ENCODE measurements at regions not wholly inside any gene's neighbourhood (a gene's known extent, or its start where the extent isn't known, plus 50 kb on each side); places are given as distances from the start of the nearest gene placed in this dataset.

- TF ChIP-seq CTCF (IDR thresholded peaks at IDR 0.05), result no peak
- DNase-seq (ENCODE audit: low spot score) (no peak), ATAC-seq (ENCODE audit: low FRiP score) (peak; percentile 45)
These were observed 522.1 kb downstream of the CCDC171 start for GRCh38 chr9:16074963-16075362.

GRCh38 chr9:16075696-16076095 lies 522.9 kb downstream of the CCDC171 start:
- TF ChIP-seq CTCF (IDR thresholded peaks at IDR 0.05), result no peak
- ATAC-seq (ENCODE audit: low FRiP score) (no peak), DNase-seq (ENCODE audit: low spot score) (no peak)

- no peak for DNase-seq (ENCODE audit: low spot score)
- no peak for TF ChIP-seq CTCF (IDR thresholded peaks at IDR 0.05)
- no peak for ATAC-seq (ENCODE audit: low FRiP score)
These were observed 523.7 kb downstream of the CCDC171 start for GRCh38 chr9:16076511-16076910.

GRCh38 chr9:16082796-16083195 lies 530.0 kb downstream of the CCDC171 start:
- TF ChIP-seq CTCF (IDR thresholded peaks at IDR 0.05), result no peak
- ATAC-seq (ENCODE audit: low FRiP score), result no peak

GRCh38 chr9:16085167-16085726 lies 532.4 kb downstream of the CCDC171 start:
- DNase-seq (ENCODE audit: low spot score), result no peak
- peak; percentile 98 for ATAC-seq (ENCODE audit: low FRiP score)
- no peak for TF ChIP-seq CTCF (IDR thresholded peaks at IDR 0.05)

More at GRCh38 chr9:16082796-16083195, 530.0 kb downstream of the CCDC171 start:
- DNase-seq (ENCODE audit: low spot score), result no peak

- peak; percentile 57 for ATAC-seq (ENCODE audit: low FRiP score)
- no peak for DNase-seq (ENCODE audit: low spot score)
- no peak for TF ChIP-seq CTCF (IDR thresholded peaks at IDR 0.05)
These were observed 538.2 kb downstream of the CCDC171 start for GRCh38 chr9:16090907-16091629.
